A549 (cell line): ENCODE measurements at regions not wholly inside any gene's neighbourhood (a gene's known extent, or its start where the extent isn't known, plus 50 kb on each side); places are given as distances from the start of the nearest gene placed in this dataset.
A peak's percentile ranks its signal among the peaks of the same experiment; 100 is the strongest.
"Not testable (repeated sequence)": the region's sequence is repeated elsewhere in the genome, so short reads cannot be mapped to it uniquely, and the experiment has no call there.

Source experiments
- ATAC-seq, 2 experiments: fragments of 200-7000 bp in 1 of 2; fragments of >200 bp in 1 of 2; cut with Nextera tagmentation in 1 of 2; cut with Tn5 transposase in 1 of 2; 3 replicates each; pipeline versions ENCODE4 v1.8.0 to v1.9.1; 2018 to 2020; ENCODE audit warnings: mild to moderate bottlenecking in 1 of 2, moderate library complexity in 1 of 2
- CTCF ChIA-PET: fragments of 300-600 bp; sonication (Branson Sonifier 250); formaldehyde crosslinking; extraction: SDS; loops from one replicate; lab custom pipeline; 2021; ENCODE audit warnings: antibody characterized with exemption, inconsistent platforms; lab: Yijun Ruan, JAX
- POLR2A ChIA-PET: fragments of 350-600 bp; formaldehyde crosslinking; extraction: SDS; loops from one replicate; lab custom pipeline; 2021; ENCODE audit warnings: antibody characterized with exemption, inconsistent platforms; lab: Yijun Ruan, JAX
- DNase-seq, 2 experiments: peaks; one replicate each; pipeline versions ENCODE4 v3.0.0 to v3.0.0-alpha.2; 2011 to 2016; ENCODE audit warnings: low read depth in 1 of 2, low spot score in 1 of 2
- FAIRE-seq: peaks from 2 replicates; lab custom pipeline; 2011; peaks lifted over from hg19 to GRCh38; lab: Jason Lieb, UNC
- H3K27ac ChIP-seq, 2 experiments: fragments of >200 bp; sonication (Bioruptor Twin); formaldehyde crosslinking; 3 replicates each; pipeline ENCODE4 v1.5.1; 2016 to 2017
- H3K4me1 ChIP-seq: fragments of >200 bp; sonication (Bioruptor Twin); formaldehyde crosslinking; 3 replicates; pipeline ENCODE4 v1.6.1; 2016
- H3K4me2 ChIP-seq: fragments of >200 bp; sonication (Bioruptor Twin); formaldehyde crosslinking; 3 replicates; pipeline ENCODE4 v1.6.1; 2016
- H3K4me3 ChIP-seq: fragments of >200 bp; sonication (Bioruptor Twin); formaldehyde crosslinking; 3 replicates; pipeline ENCODE4 v1.5.1; 2016
- H3K9me3 ChIP-seq: fragments of >200 bp; sonication (Bioruptor Twin); formaldehyde crosslinking; 3 replicates; pipeline ENCODE4 v1.6.1; 2016
- BHLHE40 ChIP-seq: IDR thresholded peaks from 2 replicates; pipeline ENCODE4 v1.6.1; 2012; ENCODE audit warnings: low read depth, low read length, inconsistent platforms
- CBX2 ChIP-seq: fragments of 200-600 bp; sonication (generic); IDR thresholded peaks from 2 replicates; pipeline ENCODE4 v1.6.1; 2016; ENCODE audit warnings: low read depth, mild to moderate bottlenecking, borderline replicate concordance
- CHD4 ChIP-seq: fragments of 200-600 bp; sonication (generic); IDR thresholded peaks from 2 replicates; pipeline ENCODE4 v1.6.1; 2016; ENCODE audit warnings: antibody characterized with exemption, mild to moderate bottlenecking, borderline replicate concordance
- EHMT2 ChIP-seq: fragments of 200-600 bp; sonication (generic); IDR thresholded peaks from 2 replicates; pipeline ENCODE4 v1.6.1; 2016; ENCODE audit warnings: antibody characterized with exemption, low read depth, mild to moderate bottlenecking, moderate library complexity
- ESRRA ChIP-seq: fragments of 150-350 bp; IDR thresholded peaks from 2 replicates; pipeline ENCODE4 v1.6.1; 2014; ENCODE audit warnings: mild to moderate bottlenecking, low read length, borderline replicate concordance
- FOSB ChIP-seq: fragments of 250-450 bp; sonication (Bioruptor Pico); IDR thresholded peaks from 2 replicates; pipeline ENCODE4 v1.5.0; 2020; ENCODE audit warnings: mild to moderate bottlenecking, moderate library complexity
- HEYL ChIP-seq: fragments of 250-450 bp; sonication (Bioruptor Pico); IDR thresholded peaks from 2 replicates; pipeline ENCODE4 v1.8.0; 2021; ENCODE audit warnings: mild to moderate bottlenecking, moderate library complexity
- HOXB13 ChIP-seq: fragments of 250-450 bp; sonication (Bioruptor Pico); IDR thresholded peaks from 2 replicates; pipeline ENCODE4 v1.5.0; 2020; ENCODE audit warnings: low read depth, mild to moderate bottlenecking, moderate library complexity
- JUN ChIP-seq, 2 experiments: fragments of >200 bp; sonication (Bioruptor Twin); formaldehyde crosslinking; IDR thresholded peaks; 2 replicates in 1 of 2; 3 replicates in 1 of 2; pipeline ENCODE4 v1.6.1; 2016 to 2017
- KDM1A ChIP-seq: fragments of 200-600 bp; sonication (generic); IDR thresholded peaks from 2 replicates; pipeline ENCODE4 v1.6.1; 2016; ENCODE audit warnings: low read depth, mild to moderate bottlenecking
- KDM5A ChIP-seq: fragments of 200-600 bp; sonication (generic); IDR thresholded peaks from 2 replicates; pipeline ENCODE4 v1.6.1; 2016; ENCODE audit warnings: antibody characterized with exemption, mild to moderate bottlenecking
- MAFK ChIP-seq: fragments of 450-650 bp; IDR thresholded peaks from 2 replicates; pipeline ENCODE4 v1.6.1; 2014; ENCODE audit not compliant: partially characterized antibody
- MYC ChIP-seq: IDR thresholded peaks from 2 replicates; pipeline ENCODE4 v1.6.1; 2012; ENCODE audit warnings: mild to moderate bottlenecking, inconsistent platforms, low read length, improper control_type of control experiment, borderline replicate concordance
- POLR2A ChIP-seq: IDR thresholded peaks from 2 replicates; pipeline ENCODE4 v1.6.1; 2012; ENCODE audit warnings: mild to moderate bottlenecking, low read length
- POLR2AphosphoS2 ChIP-seq: conservative IDR thresholded peaks from 2 replicates; pipeline ENCODE4 v1.6.1; 2012; ENCODE audit warnings: low read length, improper control_type of control experiment, inconsistent platforms
- RAD21 ChIP-seq, 2 experiments: fragments of >200 bp in 1 of 2; sonication (Bioruptor Twin) in 1 of 2; formaldehyde crosslinking in 1 of 2; IDR thresholded peaks in 1 of 2; conservative IDR thresholded peaks in 1 of 2; 2 replicates in 1 of 2; 3 replicates in 1 of 2; pipeline ENCODE4 v1.6.1; 2012 to 2018; ENCODE audit warnings: inconsistent platforms in 1 of 2
- TP53 ChIP-seq: fragments of 250-450 bp; sonication (Bioruptor Pico); IDR thresholded peaks from 2 replicates; pipeline ENCODE4 v1.5.0; 2021; ENCODE audit warnings: mild to moderate bottlenecking, moderate library complexity
- USF2 ChIP-seq: fragments of 450-650 bp; IDR thresholded peaks from 2 replicates; pipeline ENCODE4 v1.6.1; 2014; ENCODE audit warnings: antibody characterized with exemption
- ZFP36 ChIP-seq: fragments of 450-650 bp; IDR thresholded peaks from 2 replicates; pipeline ENCODE4 v1.6.1; 2014; ENCODE audit warnings: borderline replicate concordance; ENCODE audit not compliant: partially characterized antibody
- ZNF302 ChIP-seq: fragments of 250-450 bp; sonication (Bioruptor Pico); IDR thresholded peaks from 2 replicates; pipeline ENCODE4 v1.9.0; 2021; ENCODE audit warnings: inconsistent platforms, mild to moderate bottlenecking, moderate library complexity
- ZSCAN20 ChIP-seq: fragments of 250-450 bp; sonication (Bioruptor Pico); IDR thresholded peaks from 2 replicates; pipeline ENCODE4 v1.8.0; 2022; ENCODE audit warnings: mild to moderate bottlenecking, moderate library complexity
- WGBS: methylation state at CpG from one replicate; pipeline ENCODE4 v1.1.6; 2017; ENCODE audit errors: missing lambda C conversion rate; 5-methylcytosine and 5-hydroxymethylcytosine counted together
- TF ChIP-seq, protein P1 (sequence below): fragments of >200 bp; sonication (Bioruptor Twin); formaldehyde crosslinking; IDR thresholded peaks from 2 replicates; pipeline ENCODE4 v1.6.1; 2016
- TF ChIP-seq, protein P2 (sequence below): fragments of 150-350 bp; IDR thresholded peaks from 2 replicates; pipeline ENCODE4 v1.6.1; 2014; ENCODE audit warnings: low read depth, mild to moderate bottlenecking, low read length

DNA sequence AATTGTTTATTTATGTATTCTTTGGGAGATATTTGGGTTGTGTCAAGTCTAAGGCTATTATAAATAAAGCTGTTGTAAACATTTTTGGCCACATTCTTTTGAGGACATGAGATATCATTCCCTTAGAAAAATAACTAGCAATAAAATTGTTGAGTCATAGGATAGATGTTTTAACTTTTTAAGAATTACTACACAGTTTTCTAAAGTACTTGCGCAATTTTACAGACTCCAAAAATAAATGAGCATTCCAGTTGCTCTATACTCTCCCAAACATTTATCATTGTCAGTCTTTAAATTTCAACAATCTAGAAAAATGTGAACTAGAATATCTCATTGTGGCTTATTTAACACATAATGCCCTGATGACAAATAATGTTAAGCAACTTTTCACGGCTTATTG lies 189.1 kb upstream of the ADGRL3 start (continued):
- TF ChIP-seq KDM1A (no peak), ZFP36 (no peak), HOXB13 (no peak), POLR2AphosphoS2 (no peak)
- TF ChIP-seq, protein P1, sequence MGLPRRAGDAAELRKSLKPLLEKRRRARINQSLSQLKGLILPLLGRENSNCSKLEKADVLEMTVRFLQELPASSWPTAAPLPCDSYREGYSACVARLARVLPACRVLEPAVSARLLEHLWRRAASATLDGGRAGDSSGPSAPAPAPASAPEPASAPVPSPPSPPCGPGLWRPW: no peak

GRCh38 chr4:61011936-61012335 lies 188.2 kb upstream of the ADGRL3 start:
- H3K4me3 ChIP-seq, H3K4me2 ChIP-seq, DNase-seq, FAIRE-seq, H3K4me1 ChIP-seq, ATAC-seq, H3K9me3 ChIP-seq, H3K27ac ChIP-seq, POLR2A ChIA-PET, CTCF ChIA-PET: not testable (repeated sequence)
- WGBS: 0% methylated on average over 2 of the region's 5 CpGs

- Histone ChIP-seq H3K4me1 (no peaks in the 10 kb centered on the region), H3K9me3 (no peaks in the 10 kb centered on the region), H3K4me3 (no peak overlapping the region), H3K4me2 (no peak overlapping the region), H3K27ac (no peak overlapping the region)
- 13% methylated on average over 2 of the region's 2 CpGs for WGBS
- no peak for ATAC-seq
- POLR2A ChIA-PET: no interaction called here
- DNase-seq: no peak
- TF ChIP-seq TP53 (CRISPR knock-in tag) (no peak), CBX2 (no peak), EHMT2 (no peak), POLR2A (no peak), ZSCAN20 (no peak), KDM5A (no peak), HEYL (no peak), KDM1A (no peak), MYC (no peak), ZNF302 (CRISPR knock-in tag) (no peak), USF2 (no peak), HOXB13 (no peak), CHD4 (no peak), ESRRA (no peak), RAD21 (conservative IDR thresholded peaks at IDR 0.05 in 1 of 2, IDR thresholded peaks at IDR 0.05 in 1 of 2) (no peak), FOSB (no peak), JUN (IDR thresholded peaks at IDR 0.05) (no peak), BHLHE40 (no peak)
- TF ChIP-seq, protein P1: no peak
- TF ChIP-seq, protein P2, sequence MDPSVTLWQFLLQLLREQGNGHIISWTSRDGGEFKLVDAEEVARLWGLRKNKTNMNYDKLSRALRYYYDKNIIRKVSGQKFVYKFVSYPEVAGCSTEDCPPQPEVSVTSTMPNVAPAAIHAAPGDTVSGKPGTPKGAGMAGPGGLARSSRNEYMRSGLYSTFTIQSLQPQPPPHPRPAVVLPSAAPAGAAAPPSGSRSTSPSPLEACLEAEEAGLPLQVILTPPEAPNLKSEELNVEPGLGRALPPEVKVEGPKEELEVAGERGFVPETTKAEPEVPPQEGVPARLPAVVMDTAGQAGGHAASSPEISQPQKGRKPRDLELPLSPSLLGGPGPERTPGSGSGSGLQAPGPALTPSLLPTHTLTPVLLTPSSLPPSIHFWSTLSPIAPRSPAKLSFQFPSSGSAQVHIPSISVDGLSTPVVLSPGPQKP: no peak
- CTCF ChIA-PET: no interaction called here
- FAIRE-seq: no peak
These were observed 175.5 kb upstream of the ADGRL3 start for GRCh38 chr4:61024610-61025009.

DNA sequence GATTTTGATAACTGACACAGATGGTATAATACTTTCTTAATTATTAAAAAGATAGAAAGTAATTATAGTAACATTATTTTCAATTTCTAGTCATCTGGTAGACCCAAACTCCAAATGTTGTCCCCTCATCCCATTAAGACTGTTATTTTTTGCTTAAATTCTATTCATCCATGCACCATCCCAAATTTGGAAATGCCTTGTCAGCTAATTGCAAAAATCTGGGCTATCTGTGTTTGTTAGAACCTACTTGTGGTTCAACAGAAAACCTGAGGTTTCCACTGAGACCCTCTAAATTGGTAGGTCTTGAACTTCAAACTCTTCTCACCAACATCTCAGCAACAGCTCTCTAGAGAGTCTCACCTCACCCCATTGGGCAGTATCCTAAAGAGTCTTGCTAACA lies 172.2 kb upstream of the ADGRL3 start:
- Histone ChIP-seq H3K4me3 (no peak overlapping the region), H3K9me3 (no peaks in the 10 kb centered on the region), H3K4me1 (no peaks in the 10 kb centered on the region), H3K4me2 (no peak overlapping the region), H3K27ac (no peak overlapping the region)
- DNase-seq (no peak), FAIRE-seq (no peak), ATAC-seq (no peak)
- CTCF ChIA-PET: no interaction called here
- TF ChIP-seq, protein P1: no peak
- TF ChIP-seq MAFK: peak; percentile 31
- POLR2A ChIA-PET: no interaction called here
